NB4 (cell line): ENCODE measurements at regions not wholly inside any gene's neighbourhood (a gene's known extent, or its start where the extent isn't known, plus 50 kb on each side); places are given as distances from the start of the nearest gene placed in this dataset.

ENCODE experiments used
- TF ChIP-seq, protein P1 (sequence below): IDR thresholded peaks from one replicate; pipeline ENCODE4 v1.5.1; 2012; ENCODE audit warnings: low read depth, low read length
- TF ChIP-seq, protein P2 (sequence below): IDR thresholded peaks from 2 replicates; pipeline ENCODE4 v1.6.1; 2011; ENCODE audit warnings: low read depth, low read length

DNA sequence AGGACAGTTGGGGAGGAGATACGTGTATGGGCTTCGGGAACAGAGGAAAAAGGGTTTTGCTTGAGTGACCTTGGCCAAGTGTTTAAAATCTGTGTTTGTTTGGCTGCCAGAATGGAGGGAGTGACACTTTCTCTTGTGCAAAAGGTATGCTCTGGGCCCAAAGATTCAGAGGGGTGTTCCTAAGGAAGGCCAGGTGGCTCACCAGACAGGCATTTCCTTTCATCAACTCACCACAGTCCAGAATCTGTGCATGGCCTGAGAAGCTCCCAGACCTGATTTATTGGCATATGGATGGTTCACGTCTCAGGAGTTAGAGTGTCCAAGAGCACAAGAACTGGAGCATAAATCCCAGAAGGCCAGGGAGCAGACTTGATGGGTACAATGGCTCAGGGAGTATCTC lies 53.4 kb upstream of the NLK start:
- TF ChIP-seq, protein P1, sequence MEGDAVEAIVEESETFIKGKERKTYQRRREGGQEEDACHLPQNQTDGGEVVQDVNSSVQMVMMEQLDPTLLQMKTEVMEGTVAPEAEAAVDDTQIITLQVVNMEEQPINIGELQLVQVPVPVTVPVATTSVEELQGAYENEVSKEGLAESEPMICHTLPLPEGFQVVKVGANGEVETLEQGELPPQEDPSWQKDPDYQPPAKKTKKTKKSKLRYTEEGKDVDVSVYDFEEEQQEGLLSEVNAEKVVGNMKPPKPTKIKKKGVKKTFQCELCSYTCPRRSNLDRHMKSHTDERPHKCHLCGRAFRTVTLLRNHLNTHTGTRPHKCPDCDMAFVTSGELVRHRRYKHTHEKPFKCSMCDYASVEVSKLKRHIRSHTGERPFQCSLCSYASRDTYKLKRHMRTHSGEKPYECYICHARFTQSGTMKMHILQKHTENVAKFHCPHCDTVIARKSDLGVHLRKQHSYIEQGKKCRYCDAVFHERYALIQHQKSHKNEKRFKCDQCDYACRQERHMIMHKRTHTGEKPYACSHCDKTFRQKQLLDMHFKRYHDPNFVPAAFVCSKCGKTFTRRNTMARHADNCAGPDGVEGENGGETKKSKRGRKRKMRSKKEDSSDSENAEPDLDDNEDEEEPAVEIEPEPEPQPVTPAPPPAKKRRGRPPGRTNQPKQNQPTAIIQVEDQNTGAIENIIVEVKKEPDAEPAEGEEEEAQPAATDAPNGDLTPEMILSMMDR = no peak
- TF ChIP-seq, protein P2, sequence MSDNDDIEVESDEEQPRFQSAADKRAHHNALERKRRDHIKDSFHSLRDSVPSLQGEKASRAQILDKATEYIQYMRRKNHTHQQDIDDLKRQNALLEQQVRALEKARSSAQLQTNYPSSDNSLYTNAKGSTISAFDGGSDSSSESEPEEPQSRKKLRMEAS = no peak
